ENCODE measurements at regions not wholly inside any gene's neighbourhood (a gene's known extent, or its start where the extent isn't known, plus 50 kb on each side); places are given as distances from the start of the nearest gene placed in this dataset.

- H3F3A ChIP-seq (ENCODE audit: low read depth): no peaks in the 10 kb centered on the region
- H3K9me2 ChIP-seq (replicated peaks; ENCODE audit: low read depth, low read length): no peaks in the 10 kb centered on the region
- no peaks in the 10 kb centered on the region for H3K36me3 ChIP-seq (ENCODE audit: insufficient read depth, low read length)
- H3K4me3 ChIP-seq (ENCODE audit: low read length, poor library complexity, severe bottlenecking): no peak overlapping the region
- TF ChIP-seq, protein P1, sequence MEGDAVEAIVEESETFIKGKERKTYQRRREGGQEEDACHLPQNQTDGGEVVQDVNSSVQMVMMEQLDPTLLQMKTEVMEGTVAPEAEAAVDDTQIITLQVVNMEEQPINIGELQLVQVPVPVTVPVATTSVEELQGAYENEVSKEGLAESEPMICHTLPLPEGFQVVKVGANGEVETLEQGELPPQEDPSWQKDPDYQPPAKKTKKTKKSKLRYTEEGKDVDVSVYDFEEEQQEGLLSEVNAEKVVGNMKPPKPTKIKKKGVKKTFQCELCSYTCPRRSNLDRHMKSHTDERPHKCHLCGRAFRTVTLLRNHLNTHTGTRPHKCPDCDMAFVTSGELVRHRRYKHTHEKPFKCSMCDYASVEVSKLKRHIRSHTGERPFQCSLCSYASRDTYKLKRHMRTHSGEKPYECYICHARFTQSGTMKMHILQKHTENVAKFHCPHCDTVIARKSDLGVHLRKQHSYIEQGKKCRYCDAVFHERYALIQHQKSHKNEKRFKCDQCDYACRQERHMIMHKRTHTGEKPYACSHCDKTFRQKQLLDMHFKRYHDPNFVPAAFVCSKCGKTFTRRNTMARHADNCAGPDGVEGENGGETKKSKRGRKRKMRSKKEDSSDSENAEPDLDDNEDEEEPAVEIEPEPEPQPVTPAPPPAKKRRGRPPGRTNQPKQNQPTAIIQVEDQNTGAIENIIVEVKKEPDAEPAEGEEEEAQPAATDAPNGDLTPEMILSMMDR (conservative IDR thresholded peaks at IDR 0.05; ENCODE audit: low read length): no peak
- no peak for TF ChIP-seq EZH2phosphoT487 (IDR thresholded peaks at IDR 0.05; ENCODE audit: borderline replicate concordance)
- no peaks in the 10 kb centered on the region for H3K4me1 ChIP-seq (ENCODE audit: insufficient read depth, low read length, poor library complexity, severe bottlenecking)
- H3K9ac ChIP-seq (ENCODE audit: low read depth, low read length, poor library complexity, severe bottlenecking): no peak overlapping the region
- no peak overlapping the region for H3K4me2 ChIP-seq (ENCODE audit: low read depth, low read length, poor library complexity, severe bottlenecking)
- no peaks in the 10 kb centered on the region for H3K79me2 ChIP-seq (ENCODE audit: insufficient read depth, low read length)
- no peak overlapping the region for H2AFZ ChIP-seq (ENCODE audit: low read length)
- H4K20me1 ChIP-seq (ENCODE audit: insufficient read depth, low read length, poor library complexity, severe bottlenecking): no peaks in the 10 kb centered on the region
- H3K27me3 ChIP-seq (ENCODE audit: insufficient read depth, low read length, poor library complexity, severe bottlenecking): no peaks in the 10 kb centered on the region
- H3K9me3 ChIP-seq (ENCODE audit: insufficient read depth, low read depth, low read length): 0 out of 2 replicates have a peak, but pooled peaks cover under 1% of the 10 kb centered on the region
Measured at GRCh38 chr1:239164451-239165180, 221.8 kb upstream of the CHRM3 start.

DNA sequence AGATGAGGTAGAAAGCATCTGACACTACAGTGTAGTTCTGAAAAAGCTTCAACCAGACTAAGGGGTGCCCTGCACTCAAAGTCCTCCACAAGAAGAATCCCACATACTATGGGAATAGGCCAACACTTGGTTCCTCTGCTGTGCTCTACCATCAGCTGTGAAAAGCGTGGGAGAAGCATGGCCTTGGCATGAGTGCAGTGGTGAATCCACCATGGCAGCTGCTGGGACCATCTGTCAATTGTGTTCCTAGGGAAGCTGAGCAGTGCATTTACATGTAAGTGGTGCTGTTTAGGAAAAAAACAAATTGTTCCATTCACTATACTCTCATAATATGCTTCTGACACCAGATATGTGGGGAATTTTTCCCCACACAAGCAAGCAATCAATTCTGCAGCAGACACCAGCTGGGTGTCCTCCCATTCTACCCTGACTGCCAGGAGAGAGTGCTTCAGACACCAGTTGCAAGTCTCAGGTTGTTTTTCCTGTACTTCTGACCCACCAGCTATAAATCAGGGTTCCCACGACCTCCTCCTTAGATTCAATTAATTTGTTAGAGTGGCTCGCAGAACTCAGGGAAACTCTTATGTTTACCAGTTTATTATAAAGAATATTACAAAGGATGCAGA is 230.8 kb upstream of the CHRM3 start:
- Histone ChIP-seq H3F3A (ENCODE audit: low read depth) (no peaks in the 10 kb centered on the region), H3K9me2 (replicated peaks; ENCODE audit: low read depth, low read length) (no peaks in the 10 kb centered on the region), H2AFZ (ENCODE audit: low read length) (no peak overlapping the region), H4K20me1 (ENCODE audit: insufficient read depth, low read length, poor library complexity, severe bottlenecking) (no peaks in the 10 kb centered on the region), H3K27me3 (ENCODE audit: insufficient read depth, low read length, poor library complexity, severe bottlenecking) (no peaks in the 10 kb centered on the region), H3K4me2 (ENCODE audit: low read depth, low read length, poor library complexity, severe bottlenecking) (no peak overlapping the region), H3K36me3 (ENCODE audit: insufficient read depth, low read length) (no peaks in the 10 kb centered on the region), H3K9me3 (ENCODE audit: insufficient read depth, low read depth, low read length) (no peaks in the 10 kb centered on the region), H3K79me2 (ENCODE audit: insufficient read depth, low read length) (no peaks in the 10 kb centered on the region), H3K4me3 (ENCODE audit: low read length, poor library complexity, severe bottlenecking) (no peak overlapping the region), H3K4me1 (ENCODE audit: insufficient read depth, low read length, poor library complexity, severe bottlenecking) (no peaks in the 10 kb centered on the region), H3K9ac (ENCODE audit: low read depth, low read length, poor library complexity, severe bottlenecking) (no peak overlapping the region)
- no peak for TF ChIP-seq EZH2phosphoT487 (IDR thresholded peaks at IDR 0.05; ENCODE audit: borderline replicate concordance)
- TF ChIP-seq, protein P1 (conservative IDR thresholded peaks at IDR 0.05; ENCODE audit: low read length): no peak

- Histone ChIP-seq H3K4me1 (ENCODE audit: insufficient read depth, low read length, poor library complexity, severe bottlenecking) (no peaks in the 10 kb centered on the region), H3F3A (ENCODE audit: low read depth) (no peaks in the 10 kb centered on the region), H4K20me1 (ENCODE audit: insufficient read depth, low read length, poor library complexity, severe bottlenecking) (no peaks in the 10 kb centered on the region), H3K4me2 (ENCODE audit: low read depth, low read length, poor library complexity, severe bottlenecking) (no peak overlapping the region), H3K27me3 (ENCODE audit: insufficient read depth, low read length, poor library complexity, severe bottlenecking) (no peaks in the 10 kb centered on the region), H3K9me3 (ENCODE audit: insufficient read depth, low read depth, low read length) (no peaks in the 10 kb centered on the region), H3K9me2 (replicated peaks; ENCODE audit: low read depth, low read length) (no peaks in the 10 kb centered on the region), H2AFZ (ENCODE audit: low read length) (no peak overlapping the region), H3K79me2 (ENCODE audit: insufficient read depth, low read length) (no peaks in the 10 kb centered on the region), H3K9ac (ENCODE audit: low read depth, low read length, poor library complexity, severe bottlenecking) (no peak overlapping the region), H3K36me3 (ENCODE audit: insufficient read depth, low read length) (no peaks in the 10 kb centered on the region), H3K4me3 (ENCODE audit: low read length, poor library complexity, severe bottlenecking) (no peak overlapping the region)
- TF ChIP-seq EZH2phosphoT487 (IDR thresholded peaks at IDR 0.05; ENCODE audit: borderline replicate concordance): no peak
- TF ChIP-seq, protein P1 (conservative IDR thresholded peaks at IDR 0.05; ENCODE audit: low read length): no peak
Measured at GRCh38 chr1:239151937-239152336, 234.4 kb upstream of the CHRM3 start.
